GM12878 (cell line): ENCODE measurements at regions not wholly inside any gene's neighbourhood (a gene's known extent, or its start where the extent isn't known, plus 50 kb on each side); places are given as distances from the start of the nearest gene placed in this dataset.

ENCODE experiments used
- ATAC-seq: fragments of 200-7000 bp; cut with Tn5 transposase; 3 replicates; pipeline ENCODE4 v1.9.1; 2020; ENCODE audit warnings: mild to moderate bottlenecking, moderate library complexity
- BruUV-seq: library from RNA; stranded (reverse); fragments of 400-500 nt; replicated peaks from 2 replicates; lab custom pipeline; 2021; lab: Mats Ljungman, UMichigan
- CTCF ChIA-PET: fragments of 300-600 bp; sonication (Branson Sonifier 250); formaldehyde crosslinking; extraction: SDS; loops from one replicate; lab custom pipeline; 2021; ENCODE audit warnings: inconsistent platforms; lab: Yijun Ruan, JAX
- POLR2A ChIA-PET: fragments of 350-600 bp; formaldehyde crosslinking; extraction: SDS; loops from one replicate; lab custom pipeline; 2021; ENCODE audit warnings: inconsistent platforms; lab: Charles Lee
- RAD21 ChIA-PET: fragments of 300-600 bp; sonication (Branson Sonifier 250); formaldehyde crosslinking; loops from one replicate; lab custom pipeline; 2023; ENCODE audit warnings: antibody characterized with exemption; ENCODE audit not compliant: unreplicated experiment; lab: Charles Lee
- SMC1A ChIA-PET: fragments of 300-600 bp; sonication (Branson Sonifier 250); formaldehyde crosslinking; loops from one replicate; lab custom pipeline; 2023; ENCODE audit not compliant: unreplicated experiment, uncharacterized antibody; lab: Charles Lee
- DNase-seq: peaks from one replicate; pipeline ENCODE4 v3.0.0-alpha.2; 2011; ENCODE audit warnings: low read depth, low spot score
- FAIRE-seq: peaks from 3 replicates; lab custom pipeline; 2011; peaks lifted over from hg19 to GRCh38; lab: Jason Lieb, UNC
- H2AFZ ChIP-seq: 2 replicates; pipeline ENCODE4 v1.6.0; 2011; ENCODE audit warnings: low read depth, low read length, control low read depth; ENCODE audit not compliant: control insufficient read depth
- H3K27ac ChIP-seq: 2 replicates; pipeline ENCODE4 v1.5.1; 2011; ENCODE audit warnings: control low read depth; ENCODE audit not compliant: control insufficient read depth, insufficient read depth
- H3K27me3 ChIP-seq, 2 experiments: replicated peaks in 1 of 2; 2 replicates each; pipeline versions ENCODE4 v1.6.0 to v1.6.1; 2011; ENCODE audit warnings: low read length in 1 of 2; ENCODE audit not compliant: control insufficient read depth in 2 of 2, insufficient read depth in 2 of 2
- H3K36me3 ChIP-seq, 2 experiments: 2 replicates each; pipeline ENCODE4 v1.5.1; 2011; ENCODE audit warnings: low read length in 1 of 2; ENCODE audit not compliant: control insufficient read depth in 2 of 2, insufficient read depth in 2 of 2
- H3K4me1 ChIP-seq: 2 replicates; pipeline ENCODE4 v1.6.1; 2011; ENCODE audit warnings: mild to moderate bottlenecking, low read length, moderate library complexity, mixed read lengths; ENCODE audit not compliant: control insufficient read depth, insufficient read depth
- H3K4me2 ChIP-seq: 2 replicates; pipeline ENCODE4 v1.6.0; 2011; ENCODE audit warnings: control low read depth; ENCODE audit not compliant: control insufficient read depth, insufficient read depth
- H3K4me3 ChIP-seq: fragments of 200-600 bp; sonication (generic); 2 replicates; pipeline ENCODE4 v1.5.1; 2016
- H3K79me2 ChIP-seq: 2 replicates; pipeline ENCODE4 v1.6.0; 2011; ENCODE audit warnings: low read length; ENCODE audit not compliant: control insufficient read depth, insufficient read depth
- H3K9ac ChIP-seq: 2 replicates; pipeline ENCODE4 v1.8.0; 2011; ENCODE audit warnings: low read length, control low read depth, mixed read lengths; ENCODE audit not compliant: control insufficient read depth, insufficient read depth
- H3K9me3 ChIP-seq: replicated peaks from 3 replicates; pipeline ENCODE4 v1.5.1; 2011; ENCODE audit warnings: mild to moderate bottlenecking, low read length; ENCODE audit not compliant: control insufficient read depth, insufficient read depth
- H4K20me1 ChIP-seq: 2 replicates; pipeline ENCODE4 v1.6.0; 2011; ENCODE audit not compliant: control insufficient read depth, insufficient read depth
- EP300 ChIP-seq, 2 experiments: fragments of 150-350 bp in 1 of 2; IDR thresholded peaks; 2 replicates each; pipeline ENCODE4 v1.6.1; 2011 to 2012; ENCODE audit warnings: low read depth in 2 of 2, low read length in 2 of 2, borderline replicate concordance in 1 of 2, improper control_type of control experiment in 1 of 2, inconsistent platforms in 1 of 2; ENCODE audit not compliant: control insufficient read depth in 1 of 2
- HDAC6 ChIP-seq: fragments of 200-600 bp; sonication (generic); IDR thresholded peaks from one replicate; pipeline ENCODE4 v1.8.0; 2017; ENCODE audit warnings: antibody characterized with exemption; ENCODE audit not compliant: unreplicated experiment
- KDM1A ChIP-seq: fragments of 200-600 bp; sonication (generic); IDR thresholded peaks from 2 replicates; pipeline ENCODE4 v1.6.1; 2016; ENCODE audit warnings: borderline replicate concordance
- MTA2 ChIP-seq: fragments of 450-650 bp; IDR thresholded peaks from 2 replicates; pipeline ENCODE4 v1.6.1; 2016; ENCODE audit warnings: low read depth, mild to moderate bottlenecking, moderate library complexity
- NFYB ChIP-seq: IDR thresholded peaks from 2 replicates; pipeline ENCODE4 v1.6.1; 2011; ENCODE audit warnings: low read depth, mild to moderate bottlenecking, low read length, improper control_type of control experiment, moderate library complexity; ENCODE audit not compliant: insufficient read depth
- RB1 ChIP-seq: fragments of 450-650 bp; formaldehyde crosslinking; IDR thresholded peaks from 2 replicates; pipeline ENCODE4 v1.6.1; 2017; ENCODE audit warnings: mild to moderate bottlenecking, borderline replicate concordance
- RBBP5 ChIP-seq: fragments of 200-600 bp; sonication (generic); conservative IDR thresholded peaks from 2 replicates; pipeline ENCODE4 v1.6.1; 2016
- RCOR1 ChIP-seq: conservative IDR thresholded peaks from 2 replicates; pipeline ENCODE4 v1.6.1; 2012; ENCODE audit warnings: low read depth, low read length, improper control_type of control experiment
- STAT1 ChIP-seq: fragments of 450-650 bp; conservative IDR thresholded peaks from 2 replicates; pipeline ENCODE4 v1.6.1; 2014; ENCODE audit warnings: antibody characterized with exemption, mild to moderate bottlenecking
- WGBS: methylation state at CpG from one replicate; pipeline ENCODE4 v1.1.6; 2016; ENCODE audit warnings: low lambda C conversion rate; ENCODE audit not compliant: insufficient replicate concordance, insufficient coverage; ENCODE audit errors: missing lambda C conversion rate; 5-methylcytosine and 5-hydroxymethylcytosine counted together
- in situ Hi-C: fragments of 300-500 bp; cut with MboI; formaldehyde crosslinking; loops from 9 replicates; pipeline ENCODE4 v1.14.3; 2018; ENCODE audit warnings: mixed read lengths
- intact Hi-C: fragments of 100-400 bp; cut with micrococcal nuclease; formaldehyde crosslinking; loops from one replicate; pipeline ENCODE4 v1.14.2; 2022; ENCODE audit not compliant: unreplicated experiment
- TF ChIP-seq, protein P1 (sequence below): IDR thresholded peaks from 2 replicates; pipeline ENCODE4 v1.6.1; 2012; ENCODE audit warnings: low read depth, low read length, improper control_type of control experiment
- TF ChIP-seq, protein P2 (sequence below): fragments of 450-650 bp; IDR thresholded peaks from 2 replicates; pipeline ENCODE4 v1.6.1; 2017; ENCODE audit warnings: antibody characterized with exemption, mild to moderate bottlenecking, moderate library complexity
- TF ChIP-seq, protein P3 (sequence below): fragments of 450-650 bp; IDR thresholded peaks from 2 replicates; pipeline ENCODE4 v1.6.1; 2017; ENCODE audit warnings: borderline replicate concordance

DNA sequence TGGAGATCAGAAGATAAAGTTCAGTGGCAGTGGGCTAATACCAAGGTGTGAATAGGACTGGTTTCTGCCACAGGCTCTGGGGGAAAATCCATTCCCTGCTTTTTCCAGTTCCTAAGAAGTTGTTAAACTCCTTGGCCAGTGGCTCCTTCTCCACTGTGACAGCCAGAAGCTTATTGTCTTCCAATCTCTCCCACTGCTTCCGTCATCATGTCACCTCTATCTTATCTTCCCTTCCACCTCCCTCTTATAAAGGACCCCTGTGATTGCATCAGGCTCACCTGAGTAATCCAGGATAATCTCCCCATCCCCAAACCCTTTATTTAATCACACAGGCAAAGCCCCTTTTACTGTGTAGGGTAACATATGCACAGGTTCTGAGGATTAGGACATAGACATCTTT is 431.2 kb upstream of the SLC10A2 start:
- 23% methylated on average over 1 of the region's 1 CpG for WGBS
- TF ChIP-seq HDAC6 (no peak), NFYB (no peak), RB1 (no peak)
- intact Hi-C loops (no loop called here), in situ Hi-C loops (no loop called here)
- no peak for DNase-seq
- BruUV-seq = no TSS peak
- POLR2A ChIA-PET = no interaction called here
- H3K9ac ChIP-seq = no peak overlapping the region
- H3K79me2 ChIP-seq = no peaks in the 10 kb centered on the region
- no peaks in the 10 kb centered on the region for H4K20me1 ChIP-seq
- no peak overlapping the region for H3K4me2 ChIP-seq
- no peak overlapping the region for H3K4me3 ChIP-seq
- RAD21 ChIA-PET = no interaction called here
- no peak for ATAC-seq
- H3K36me3 ChIP-seq = no peaks in the 10 kb centered on the region
- H3K9me3 ChIP-seq = no peaks in the 10 kb centered on the region
- SMC1A ChIA-PET = interaction anchor here (1.4 kb wide), 1 partner anchor 8 kb away, joined by 5 read pairs; no protein-coding TSS in a partner anchor
- H3K4me1 ChIP-seq = no peaks in the 10 kb centered on the region
- H3K27ac ChIP-seq = no peak overlapping the region
- FAIRE-seq = no peak
- no peak overlapping the region for H2AFZ ChIP-seq
- no peaks in the 10 kb centered on the region for H3K27me3 ChIP-seq
- CTCF ChIA-PET = no interaction called here

DNA sequence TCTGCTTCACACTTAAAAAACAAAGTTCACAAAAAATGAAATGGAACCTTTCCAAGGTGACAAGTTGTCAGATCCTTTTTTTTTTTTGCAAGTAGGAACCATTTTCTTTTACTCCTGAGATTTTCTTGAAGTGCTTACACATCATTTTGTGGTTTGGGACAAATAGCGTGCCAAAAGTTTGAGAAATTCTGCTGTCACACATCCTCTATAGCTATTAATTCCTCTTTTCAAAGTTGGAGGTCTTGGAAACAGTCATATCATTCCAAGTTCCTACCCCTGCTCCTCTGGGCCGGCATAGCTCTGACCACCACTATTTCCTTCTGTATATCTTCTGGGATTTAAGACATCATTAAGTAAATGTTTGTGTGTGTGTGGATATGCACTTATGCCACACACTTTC is 421.6 kb upstream of the SLC10A2 start:
- in situ Hi-C loops = no loop called here
- 0% methylated on average over 2 of the region's 2 CpGs for WGBS

More for the DNA sequence above, 421.6 kb upstream of the SLC10A2 start:
- CTCF ChIA-PET = no interaction called here
- H3K79me2 ChIP-seq = no peaks in the 10 kb centered on the region
- POLR2A ChIA-PET = no interaction called here
- H3K36me3 ChIP-seq = no peaks in the 10 kb centered on the region
- ATAC-seq (no peak), FAIRE-seq (no peak), DNase-seq (no peak)
- RAD21 ChIA-PET = no interaction called here
- BruUV-seq = no TSS peak
- H3K27ac ChIP-seq = no peak overlapping the region
- TF ChIP-seq, protein P1, sequence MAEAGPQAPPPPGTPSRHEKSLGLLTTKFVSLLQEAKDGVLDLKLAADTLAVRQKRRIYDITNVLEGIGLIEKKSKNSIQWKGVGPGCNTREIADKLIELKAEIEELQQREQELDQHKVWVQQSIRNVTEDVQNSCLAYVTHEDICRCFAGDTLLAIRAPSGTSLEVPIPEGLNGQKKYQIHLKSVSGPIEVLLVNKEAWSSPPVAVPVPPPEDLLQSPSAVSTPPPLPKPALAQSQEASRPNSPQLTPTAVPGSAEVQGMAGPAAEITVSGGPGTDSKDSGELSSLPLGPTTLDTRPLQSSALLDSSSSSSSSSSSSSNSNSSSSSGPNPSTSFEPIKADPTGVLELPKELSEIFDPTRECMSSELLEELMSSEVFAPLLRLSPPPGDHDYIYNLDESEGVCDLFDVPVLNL = no peak
- TF ChIP-seq, protein P2, sequence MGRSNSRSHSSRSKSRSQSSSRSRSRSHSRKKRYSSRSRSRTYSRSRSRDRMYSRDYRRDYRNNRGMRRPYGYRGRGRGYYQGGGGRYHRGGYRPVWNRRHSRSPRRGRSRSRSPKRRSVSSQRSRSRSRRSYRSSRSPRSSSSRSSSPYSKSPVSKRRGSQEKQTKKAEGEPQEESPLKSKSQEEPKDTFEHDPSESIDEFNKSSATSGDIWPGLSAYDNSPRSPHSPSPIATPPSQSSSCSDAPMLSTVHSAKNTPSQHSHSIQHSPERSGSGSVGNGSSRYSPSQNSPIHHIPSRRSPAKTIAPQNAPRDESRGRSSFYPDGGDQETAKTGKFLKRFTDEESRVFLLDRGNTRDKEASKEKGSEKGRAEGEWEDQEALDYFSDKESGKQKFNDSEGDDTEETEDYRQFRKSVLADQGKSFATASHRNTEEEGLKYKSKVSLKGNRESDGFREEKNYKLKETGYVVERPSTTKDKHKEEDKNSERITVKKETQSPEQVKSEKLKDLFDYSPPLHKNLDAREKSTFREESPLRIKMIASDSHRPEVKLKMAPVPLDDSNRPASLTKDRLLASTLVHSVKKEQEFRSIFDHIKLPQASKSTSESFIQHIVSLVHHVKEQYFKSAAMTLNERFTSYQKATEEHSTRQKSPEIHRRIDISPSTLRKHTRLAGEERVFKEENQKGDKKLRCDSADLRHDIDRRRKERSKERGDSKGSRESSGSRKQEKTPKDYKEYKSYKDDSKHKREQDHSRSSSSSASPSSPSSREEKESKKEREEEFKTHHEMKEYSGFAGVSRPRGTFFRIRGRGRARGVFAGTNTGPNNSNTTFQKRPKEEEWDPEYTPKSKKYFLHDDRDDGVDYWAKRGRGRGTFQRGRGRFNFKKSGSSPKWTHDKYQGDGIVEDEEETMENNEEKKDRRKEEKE = no peak
- no peak for TF ChIP-seq EP300 (IDR thresholded peaks at IDR 0.05; ENCODE audit: borderline replicate concordance in 1 of 2, control insufficient read depth in 1 of 2, low read depth in 2 of 2, low read length in 2 of 2)
- no peak for TF ChIP-seq MTA2
- no peak for TF ChIP-seq RCOR1
- TF ChIP-seq KDM1A = no peak
- no peak for TF ChIP-seq STAT1
- TF ChIP-seq, protein P3, sequence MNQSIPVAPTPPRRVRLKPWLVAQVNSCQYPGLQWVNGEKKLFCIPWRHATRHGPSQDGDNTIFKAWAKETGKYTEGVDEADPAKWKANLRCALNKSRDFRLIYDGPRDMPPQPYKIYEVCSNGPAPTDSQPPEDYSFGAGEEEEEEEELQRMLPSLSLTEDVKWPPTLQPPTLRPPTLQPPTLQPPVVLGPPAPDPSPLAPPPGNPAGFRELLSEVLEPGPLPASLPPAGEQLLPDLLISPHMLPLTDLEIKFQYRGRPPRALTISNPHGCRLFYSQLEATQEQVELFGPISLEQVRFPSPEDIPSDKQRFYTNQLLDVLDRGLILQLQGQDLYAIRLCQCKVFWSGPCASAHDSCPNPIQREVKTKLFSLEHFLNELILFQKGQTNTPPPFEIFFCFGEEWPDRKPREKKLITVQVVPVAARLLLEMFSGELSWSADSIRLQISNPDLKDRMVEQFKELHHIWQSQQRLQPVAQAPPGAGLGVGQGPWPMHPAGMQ = no peak
- TF ChIP-seq RBBP5 = no peak
- intact Hi-C loops = no loop called here
- no peaks in the 10 kb centered on the region for H3K9me3 ChIP-seq
- no peaks in the 10 kb centered on the region for H3K4me1 ChIP-seq
- H3K27me3 ChIP-seq = no peaks in the 10 kb centered on the region
- H2AFZ ChIP-seq = no peak overlapping the region
- H3K4me3 ChIP-seq = no peak overlapping the region
- H3K9ac ChIP-seq = no peak overlapping the region
- H3K4me2 ChIP-seq = no peak overlapping the region
- SMC1A ChIA-PET = no interaction called here
- no peaks in the 10 kb centered on the region for H4K20me1 ChIP-seq
